AG09319 (cell line): ENCODE measurements at regions not wholly inside any gene's neighbourhood (a gene's known extent, or its start where the extent isn't known, plus 50 kb on each side); places are given as distances from the start of the nearest gene placed in this dataset.

Source experiments
- DNase-seq: peaks from one replicate; pipeline ENCODE4 v3.0.0-alpha.2; 2010; ENCODE audit warnings: low read depth; ENCODE audit errors: extremely low read depth
- TF ChIP-seq, protein P1 (sequence below): IDR thresholded peaks from 2 replicates; pipeline ENCODE4 v1.5.1; 2011; ENCODE audit warnings: low read depth, mild to moderate bottlenecking, inconsistent platforms, low read length, moderate library complexity

DNA sequence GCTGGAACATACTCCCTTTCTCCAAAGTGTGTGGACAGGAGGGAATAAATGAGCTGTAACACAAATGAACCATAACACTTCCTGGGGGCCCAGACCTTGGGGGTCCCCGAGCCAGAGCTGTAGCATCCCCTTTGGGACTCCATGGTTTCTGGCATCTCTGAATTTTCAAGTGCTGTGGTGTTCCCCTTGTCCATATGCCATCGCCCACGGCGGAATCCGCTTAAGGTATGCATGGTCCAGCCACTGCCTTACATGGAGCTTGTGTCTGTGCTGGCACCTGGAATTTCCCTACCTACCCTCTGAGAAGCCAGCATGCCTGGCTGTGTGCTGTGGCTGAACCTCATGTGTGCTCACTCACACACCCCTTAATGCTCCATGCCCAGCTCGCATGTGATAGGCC is 943.6 kb downstream of the SLITRK1 start:
- no peak for DNase-seq
- TF ChIP-seq, protein P1, sequence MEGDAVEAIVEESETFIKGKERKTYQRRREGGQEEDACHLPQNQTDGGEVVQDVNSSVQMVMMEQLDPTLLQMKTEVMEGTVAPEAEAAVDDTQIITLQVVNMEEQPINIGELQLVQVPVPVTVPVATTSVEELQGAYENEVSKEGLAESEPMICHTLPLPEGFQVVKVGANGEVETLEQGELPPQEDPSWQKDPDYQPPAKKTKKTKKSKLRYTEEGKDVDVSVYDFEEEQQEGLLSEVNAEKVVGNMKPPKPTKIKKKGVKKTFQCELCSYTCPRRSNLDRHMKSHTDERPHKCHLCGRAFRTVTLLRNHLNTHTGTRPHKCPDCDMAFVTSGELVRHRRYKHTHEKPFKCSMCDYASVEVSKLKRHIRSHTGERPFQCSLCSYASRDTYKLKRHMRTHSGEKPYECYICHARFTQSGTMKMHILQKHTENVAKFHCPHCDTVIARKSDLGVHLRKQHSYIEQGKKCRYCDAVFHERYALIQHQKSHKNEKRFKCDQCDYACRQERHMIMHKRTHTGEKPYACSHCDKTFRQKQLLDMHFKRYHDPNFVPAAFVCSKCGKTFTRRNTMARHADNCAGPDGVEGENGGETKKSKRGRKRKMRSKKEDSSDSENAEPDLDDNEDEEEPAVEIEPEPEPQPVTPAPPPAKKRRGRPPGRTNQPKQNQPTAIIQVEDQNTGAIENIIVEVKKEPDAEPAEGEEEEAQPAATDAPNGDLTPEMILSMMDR, result no peak

DNA sequence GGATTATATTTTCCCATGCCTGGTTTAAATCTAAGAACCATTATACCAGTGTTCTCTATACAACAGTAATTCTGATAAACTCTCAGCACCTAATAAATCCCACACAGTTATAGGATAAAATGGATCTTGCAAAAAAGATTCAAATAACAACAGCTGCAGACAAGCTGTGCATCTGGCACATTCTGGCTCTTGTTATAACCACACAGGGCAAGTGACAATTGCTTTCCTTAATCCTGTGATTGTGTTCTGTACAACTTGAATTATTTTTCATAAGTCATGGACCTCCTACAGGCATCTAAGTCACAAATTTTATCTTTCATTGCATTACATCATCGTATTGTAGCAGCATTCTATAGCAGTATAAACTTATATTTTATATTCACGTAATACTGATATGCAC is 948.3 kb downstream of the SLITRK1 start:
- DNase-seq, result no peak

DNA sequence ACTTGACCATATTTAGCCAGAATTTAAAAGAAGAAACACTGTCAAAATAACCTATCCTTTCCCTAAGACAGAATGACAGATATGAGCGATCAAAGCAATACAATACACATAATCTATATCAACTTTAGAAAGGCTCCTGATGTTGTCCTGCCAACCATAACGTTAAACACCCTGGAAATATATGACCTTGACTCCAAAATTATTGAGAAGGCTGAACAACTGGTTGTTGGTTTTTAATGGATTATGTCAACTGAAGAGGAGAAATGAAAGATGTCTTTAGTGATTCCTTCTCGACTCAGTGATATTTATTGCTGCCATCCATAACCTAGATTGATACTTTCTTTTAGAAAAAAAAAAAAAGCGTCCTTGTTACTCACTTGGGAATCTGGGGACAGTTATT is 957.2 kb downstream of the SLITRK1 start:
- no peak for DNase-seq
- TF ChIP-seq, protein P1, result no peak

More for the DNA sequence above, 948.3 kb downstream of the SLITRK1 start:
- TF ChIP-seq, protein P1, result no peak

DNA sequence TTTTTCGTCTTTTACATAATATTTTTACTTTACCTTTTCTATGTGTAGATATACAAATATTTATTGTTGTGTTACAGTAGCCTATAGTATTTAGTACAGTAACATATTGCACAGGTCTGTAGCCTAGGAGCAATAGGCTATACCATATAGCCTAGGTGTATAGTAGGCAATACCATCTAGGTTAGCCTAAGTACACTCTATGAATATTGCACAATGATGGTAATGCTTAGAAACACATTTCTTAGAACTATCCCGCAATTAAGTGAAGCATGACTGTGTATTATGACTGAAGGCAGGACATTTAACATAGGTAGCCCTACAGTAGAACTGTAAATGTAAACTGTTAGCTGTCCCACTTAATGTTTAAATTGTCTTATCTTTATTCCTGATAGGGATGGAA is 964.3 kb downstream of the SLITRK1 start:
- no peak for DNase-seq

DNA sequence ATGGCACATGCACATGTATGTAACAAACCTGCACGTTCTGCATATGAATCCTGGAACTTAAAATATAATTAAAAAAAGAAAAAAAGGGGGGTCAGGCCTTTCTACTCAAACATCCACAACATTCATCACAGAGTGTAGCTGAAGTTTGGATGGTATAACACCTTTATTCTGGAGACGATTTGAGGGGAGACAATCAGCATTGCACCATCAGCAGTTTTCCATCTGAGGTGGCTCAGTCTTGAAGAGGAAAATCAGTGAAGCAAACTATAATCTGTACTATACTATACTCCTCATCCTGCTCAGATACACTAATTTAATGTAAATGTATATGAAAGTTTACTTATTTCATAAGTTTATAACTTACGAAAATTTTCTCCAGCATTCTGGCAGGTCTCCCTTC is 969.7 kb downstream of the SLITRK1 start:
- no peak for DNase-seq
- TF ChIP-seq, protein P1, result no peak

More for the DNA sequence above, 964.3 kb downstream of the SLITRK1 start:
- TF ChIP-seq, protein P1, result no peak

DNA sequence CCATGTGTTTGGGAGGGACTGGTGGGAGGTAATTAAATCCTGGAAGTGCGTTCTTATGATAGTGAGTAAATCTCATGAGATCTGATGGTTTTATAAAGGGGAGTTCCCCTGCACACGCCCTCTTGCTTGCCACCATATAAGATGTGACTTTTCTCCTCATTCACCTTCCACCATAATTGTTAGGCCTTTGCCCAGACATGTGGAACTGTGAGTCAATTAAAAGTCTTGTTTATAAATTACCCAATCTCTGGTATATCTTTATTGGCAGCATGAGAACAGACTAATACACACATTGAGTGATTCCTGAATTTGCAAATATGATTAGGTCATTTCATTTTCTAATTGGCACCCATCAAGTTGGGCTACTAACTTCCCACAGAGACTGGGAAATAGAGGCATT is 977.2 kb downstream of the SLITRK1 start:
- TF ChIP-seq, protein P1, result no peak
- DNase-seq, result no peak

DNA sequence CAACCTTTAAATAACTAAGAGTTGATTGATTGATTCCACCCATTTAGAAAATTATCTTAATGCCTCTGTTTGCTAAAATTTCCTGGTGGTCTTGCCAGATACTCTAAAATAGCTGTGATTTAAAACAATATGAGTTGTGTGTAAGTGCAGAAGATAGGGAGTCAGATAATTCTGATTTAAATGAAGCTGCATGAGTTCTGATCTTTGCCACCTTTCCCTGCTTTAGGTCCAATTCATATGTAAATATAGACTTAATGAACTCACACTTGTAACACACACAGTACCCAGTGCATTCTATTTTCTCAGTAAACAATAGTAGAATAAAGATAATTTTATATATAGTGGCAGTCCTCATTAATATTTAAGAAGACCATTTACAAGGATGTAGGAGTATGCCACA is 981.8 kb downstream of the SLITRK1 start:
- DNase-seq, result no peak
- TF ChIP-seq, protein P1, result no peak

DNA sequence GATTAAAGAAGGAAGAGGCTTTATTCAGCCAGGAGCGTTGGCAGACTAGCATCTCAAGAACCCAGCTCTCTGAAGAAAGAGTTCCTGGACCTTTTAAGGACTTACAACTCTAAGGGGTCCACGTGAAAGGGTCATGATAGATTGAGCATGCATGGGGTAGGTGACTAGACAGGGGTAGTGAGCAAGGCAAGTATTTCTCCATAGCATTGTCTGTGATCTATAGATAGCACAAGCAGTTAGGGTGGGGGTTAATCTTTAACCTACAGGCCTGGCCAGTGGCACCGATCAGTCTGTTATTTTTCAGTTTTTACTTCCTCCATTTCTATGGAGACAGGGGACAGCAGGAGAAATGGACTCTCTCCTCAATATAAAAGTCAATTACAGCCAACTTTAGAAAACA is 983.7 kb downstream of the SLITRK1 start:
- DNase-seq, result no peak
- TF ChIP-seq, protein P1, result no peak
